ENCODE measurements at regions not wholly inside any gene's neighbourhood (a gene's known extent, or its start where the extent isn't known, plus 50 kb on each side); places are given as distances from the start of the nearest gene placed in this dataset.

DNA sequence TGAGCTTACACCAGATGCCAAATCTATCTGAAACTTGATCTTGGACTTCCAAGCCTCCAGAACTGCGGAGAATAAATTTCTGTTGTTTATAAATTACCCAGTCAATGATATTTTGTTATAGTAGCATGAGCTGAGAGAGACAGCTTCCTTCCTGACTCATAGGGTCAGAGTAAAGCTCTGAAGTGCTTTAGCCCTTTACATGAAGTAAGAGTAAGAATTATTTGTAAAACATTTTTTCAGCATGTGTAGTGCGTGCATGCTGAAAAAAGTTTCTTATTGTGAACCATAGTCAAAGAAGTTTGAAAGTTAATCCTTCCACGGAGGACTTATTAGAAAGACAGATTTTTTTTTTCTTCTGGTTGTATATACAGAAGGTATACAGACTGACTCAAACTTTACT, 172.4 kb downstream of the DMRT2 start:
- no peak for TF ChIP-seq YY1 (IDR thresholded peaks at IDR 0.05; ENCODE audit: low read depth)
- TF ChIP-seq NFIC (IDR thresholded peaks at IDR 0.05), result no peak
- no peak for TF ChIP-seq TAF1 (IDR thresholded peaks at IDR 0.05; ENCODE audit: low read depth)
- TF ChIP-seq CEBPB (IDR thresholded peaks at IDR 0.05), result no peak
- TF ChIP-seq RAD21 (IDR thresholded peaks at IDR 0.05; ENCODE audit: low read depth), result no peak
- no peak for TF ChIP-seq CREB1 (IDR thresholded peaks at IDR 0.05; ENCODE audit: low read depth)
